Stimulated activated CD4-positive, alpha-beta T cell treated with anti-CD3 and anti-CD28 coated beads, Interleukin-4, amount 100 ng/mL, for 24 hours (primary cell): ENCODE measurements at regions not wholly inside any gene's neighbourhood (a gene's known extent, or its start where the extent isn't known, plus 50 kb on each side); places are given as distances from the start of the nearest gene placed in this dataset.

ENCODE experiments used
- DNase-seq: peaks from one replicate; pipeline ENCODE4 v3.0.0-alpha.2; 2020

- DNase-seq = no peak
Measured at GRCh38 chr4:3853388-3854035, 87.3 kb downstream of the ADRA2C start.

- no peak for DNase-seq
Measured at GRCh38 chr4:3854661-3855060, 88.5 kb downstream of the ADRA2C start.

DNA sequence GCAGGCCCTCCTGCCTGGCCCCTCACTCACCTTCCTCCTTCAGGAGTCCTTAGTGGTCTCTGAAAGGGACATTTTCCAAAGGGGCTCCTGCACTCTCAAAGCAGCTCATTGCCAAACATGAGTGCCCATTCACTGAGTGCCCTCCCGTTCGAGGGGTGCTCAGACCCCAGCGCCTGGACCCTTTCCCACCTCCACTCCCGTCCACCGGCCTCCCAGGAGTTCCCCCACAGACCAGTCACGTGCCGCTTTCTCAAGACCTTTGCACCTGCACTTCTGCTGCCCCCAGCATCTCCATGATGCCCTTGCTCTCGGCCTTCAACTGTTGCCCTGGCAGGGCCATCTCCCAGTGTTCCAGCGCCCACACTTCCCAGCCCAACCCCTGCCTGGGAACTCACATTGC lies 89.5 kb downstream of the ADRA2C start:
- DNase-seq = no peak

GRCh38 chr4:3856604-3857204 lies 90.5 kb downstream of the ADRA2C start:
- no peak for DNase-seq

GRCh38 chr4:3857269-3857926 lies 91.2 kb downstream of the ADRA2C start:
- no peak for DNase-seq

DNA sequence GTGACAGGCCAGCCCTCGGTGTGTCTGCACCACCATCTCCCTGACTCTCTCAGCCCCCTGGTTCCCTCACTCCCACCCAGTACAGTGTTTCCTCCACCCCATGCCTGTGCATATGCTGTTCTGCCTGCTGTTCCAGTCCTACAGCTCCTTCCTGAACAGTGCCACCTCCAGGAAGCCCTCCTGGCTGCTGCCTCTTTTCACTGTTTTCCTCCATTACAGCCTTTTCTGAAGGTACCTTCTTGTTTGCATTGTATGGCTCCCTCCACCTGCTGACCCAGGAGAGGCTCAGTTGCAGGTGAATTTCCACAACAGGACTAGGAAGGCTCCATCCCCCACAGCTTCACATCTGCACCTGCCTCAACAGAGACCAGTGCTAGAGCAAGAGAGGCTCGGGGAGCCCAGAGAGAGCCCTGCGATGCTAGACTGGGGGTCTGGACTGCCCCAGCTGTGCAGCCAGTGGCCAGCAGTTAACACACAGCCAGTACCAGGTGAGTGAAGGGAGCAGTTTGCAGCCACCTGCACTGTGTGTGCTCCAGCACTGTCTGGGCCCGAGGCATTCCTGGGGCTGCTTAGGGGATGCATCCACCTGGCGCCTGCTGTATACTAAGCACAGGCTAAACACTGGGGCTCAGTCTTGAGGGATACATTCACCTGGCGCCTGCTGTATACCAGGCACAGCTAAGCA lies 92.0 kb downstream of the ADRA2C start:
- no peak for DNase-seq

DNA sequence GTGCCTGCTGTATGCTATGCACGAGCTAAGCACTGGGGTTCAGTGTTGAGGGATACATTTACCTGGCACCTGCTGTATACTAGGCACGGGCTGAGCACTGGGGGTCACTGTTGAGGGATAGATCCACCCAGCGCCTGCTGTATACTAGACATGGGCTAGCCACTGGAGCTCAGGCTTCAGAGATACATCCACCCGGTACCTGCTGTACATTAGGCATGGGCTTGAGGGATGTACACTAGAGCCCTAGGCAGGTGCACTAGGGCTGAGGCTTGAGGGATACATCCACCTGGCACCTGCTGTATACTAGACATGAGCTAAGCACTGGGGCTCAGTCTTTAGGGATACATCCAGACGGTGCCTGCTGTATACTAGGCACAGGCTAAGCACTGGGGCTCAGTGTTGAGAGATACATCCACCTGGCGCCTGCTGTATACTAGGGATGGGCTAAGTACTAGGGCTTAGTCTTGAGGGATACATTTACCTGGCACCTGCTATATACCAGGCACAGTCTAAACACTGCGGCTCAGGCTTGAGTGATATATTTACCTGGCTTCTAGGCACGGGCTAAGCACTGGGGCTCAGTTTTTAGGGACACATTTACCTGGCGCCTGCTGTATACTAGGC lies 92.7 kb downstream of the ADRA2C start:
- no peak for DNase-seq

- no peak for DNase-seq
Measured at GRCh38 chr4:3859571-3859970, 93.4 kb downstream of the ADRA2C start.

GRCh38 chr4:3860061-3860912 lies 94.1 kb downstream of the ADRA2C start:
- DNase-seq = no peak

- DNase-seq = no peak
Measured at GRCh38 chr4:3860913-3861636, 94.9 kb downstream of the ADRA2C start.

- DNase-seq = no peak
Measured at GRCh38 chr4:3861720-3862639, 95.8 kb downstream of the ADRA2C start.

GRCh38 chr4:3862640-3863420 lies 96.6 kb downstream of the ADRA2C start:
- DNase-seq = no peak

- DNase-seq = no peak
Measured at GRCh38 chr4:3863841-3864741, 97.9 kb downstream of the ADRA2C start.

GRCh38 chr4:3864742-3865721 lies 98.8 kb downstream of the ADRA2C start:
- DNase-seq = no peak

DNA sequence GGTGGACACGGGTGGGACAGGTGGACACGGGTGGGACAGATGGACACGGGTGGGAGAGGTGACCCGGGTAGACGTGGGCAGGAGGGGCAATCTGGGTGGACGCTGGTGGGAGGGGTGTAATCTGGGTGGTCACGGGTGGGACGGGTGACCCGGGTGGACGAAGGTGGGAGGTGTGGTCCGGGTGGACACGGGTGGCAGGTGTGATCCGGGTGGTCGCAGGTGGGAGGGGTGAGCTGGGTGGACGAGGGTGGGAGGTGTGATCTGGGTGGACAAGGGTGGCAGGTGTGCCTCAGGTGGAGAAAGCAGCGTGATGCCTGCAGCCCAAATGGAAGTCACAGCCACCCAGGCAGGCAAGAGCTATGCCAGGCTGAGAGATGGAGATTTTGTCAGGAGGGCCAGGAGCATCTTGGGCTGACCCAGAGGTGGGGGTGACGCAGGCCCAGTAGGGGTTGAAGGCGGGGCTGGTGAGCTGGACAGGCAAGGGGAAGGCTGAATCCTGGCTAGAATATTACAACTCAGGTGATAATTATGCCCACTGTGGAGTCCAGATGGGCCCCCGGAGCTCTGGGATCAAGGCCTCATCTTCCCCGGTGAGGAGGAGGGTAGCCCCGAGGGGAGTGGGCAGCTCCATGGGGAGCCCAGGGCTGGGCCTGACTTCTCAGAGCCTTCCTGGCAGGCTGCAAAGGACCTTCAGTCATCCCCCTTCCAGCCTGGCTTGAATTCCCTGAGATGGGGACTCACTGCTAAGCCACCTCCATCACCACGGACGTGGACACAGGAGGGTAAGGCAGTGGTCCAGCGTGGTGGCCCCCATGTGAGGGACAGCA lies 100.0 kb downstream of the ADRA2C start:
- DNase-seq = no peak

DNA sequence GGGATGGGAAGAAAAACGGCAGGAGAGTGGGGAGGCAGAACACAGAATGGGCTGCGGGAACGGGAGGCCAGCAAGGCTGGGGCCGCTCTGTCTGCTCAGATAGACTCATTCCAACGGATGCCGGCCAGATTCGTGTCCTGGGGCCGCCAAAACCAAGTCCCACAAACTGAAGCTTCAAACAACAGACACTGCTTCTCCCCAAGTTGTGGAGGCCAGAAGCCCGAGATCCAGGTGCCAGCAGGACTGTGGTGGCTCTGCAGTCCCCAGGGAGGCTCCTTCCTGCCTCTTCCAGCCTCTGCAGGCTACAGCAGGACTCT lies 100.6 kb downstream of the ADRA2C start:
- no peak for DNase-seq
